Fibroblast of skin of left biceps (primary cell): ENCODE measurements at regions not wholly inside any gene's neighbourhood (a gene's known extent, or its start where the extent isn't known, plus 50 kb on each side); places are given as distances from the start of the nearest gene placed in this dataset.
A peak's percentile ranks its signal among the peaks of the same experiment; 100 is the strongest.

ENCODE experiments used
- DNase-seq, 2 experiments: peaks; one replicate each; pipeline ENCODE4 v3.0.0-alpha.2; 2013; ENCODE audit warnings: low read depth in 2 of 2

DNA sequence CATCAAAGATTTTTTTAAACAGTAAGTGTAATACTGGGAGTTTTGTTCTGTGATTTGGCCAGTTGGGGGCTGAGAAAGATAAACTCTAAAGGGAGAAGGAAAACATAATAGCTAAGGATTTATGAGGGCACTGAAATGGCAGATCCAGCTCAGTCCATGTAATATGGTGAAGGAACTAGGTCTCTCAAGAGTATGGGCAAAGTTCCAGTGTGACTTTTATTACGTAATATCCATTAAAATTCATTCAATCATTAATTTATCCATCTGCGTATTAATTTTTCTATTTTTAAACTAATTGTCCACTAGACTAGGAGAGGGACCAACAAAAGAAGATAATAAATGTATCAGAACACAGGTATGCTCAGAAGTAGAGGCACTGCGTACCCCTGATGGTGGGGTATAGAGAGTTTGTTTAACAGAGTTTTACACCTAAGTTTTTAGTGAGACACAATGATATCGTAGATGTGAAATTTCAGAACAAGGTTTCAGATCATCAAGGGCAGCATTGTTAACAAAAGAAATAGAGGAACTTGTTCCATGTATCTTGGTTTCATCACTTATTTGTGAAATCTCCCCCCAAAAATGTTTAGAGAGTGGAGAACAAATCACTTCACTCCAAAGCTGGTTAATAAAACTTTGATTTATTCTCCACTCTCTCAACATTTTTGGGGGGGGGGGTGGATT is 351.1 kb downstream of the GRXCR1 start:
- DNase-seq = no peak

GRCh38 chr4:43244688-43245382 is 352.3 kb downstream of the GRXCR1 start:
- DNase-seq = no peak

DNA sequence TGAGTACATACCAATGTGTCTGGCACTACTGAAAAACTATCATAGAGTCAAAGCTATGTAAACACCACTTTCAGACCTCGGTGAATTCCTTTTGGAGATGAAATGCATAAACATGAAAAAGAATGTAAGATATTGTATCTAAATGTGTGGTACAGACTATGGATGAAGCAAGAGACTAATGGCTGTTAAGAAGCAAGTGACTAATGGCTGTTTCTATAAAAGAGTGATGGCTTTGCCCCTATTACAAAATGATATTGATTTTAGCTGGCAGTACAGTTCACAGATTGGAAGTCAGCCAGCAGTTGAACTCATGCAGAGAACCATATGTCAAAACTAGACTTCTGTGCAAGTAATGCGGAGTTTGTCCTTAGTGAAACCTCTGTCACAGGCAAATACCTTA is 359.3 kb downstream of the GRXCR1 start:
- DNase-seq = peak in 1 of 2 experiments; percentile 13

GRCh38 chr4:43253541-43253940 is 361.0 kb downstream of the GRXCR1 start:
- DNase-seq = no peak

- no peak for DNase-seq
Observed at GRCh38 chr4:43264730-43265129, 372.2 kb downstream of the GRXCR1 start.

- no peak for DNase-seq
Observed at GRCh38 chr4:43271946-43272345, 379.4 kb downstream of the GRXCR1 start.

GRCh38 chr4:43274376-43274775 is 381.9 kb downstream of the GRXCR1 start:
- no peak for DNase-seq

GRCh38 chr4:43275779-43276178 is 383.3 kb downstream of the GRXCR1 start:
- DNase-seq = no peak

DNA sequence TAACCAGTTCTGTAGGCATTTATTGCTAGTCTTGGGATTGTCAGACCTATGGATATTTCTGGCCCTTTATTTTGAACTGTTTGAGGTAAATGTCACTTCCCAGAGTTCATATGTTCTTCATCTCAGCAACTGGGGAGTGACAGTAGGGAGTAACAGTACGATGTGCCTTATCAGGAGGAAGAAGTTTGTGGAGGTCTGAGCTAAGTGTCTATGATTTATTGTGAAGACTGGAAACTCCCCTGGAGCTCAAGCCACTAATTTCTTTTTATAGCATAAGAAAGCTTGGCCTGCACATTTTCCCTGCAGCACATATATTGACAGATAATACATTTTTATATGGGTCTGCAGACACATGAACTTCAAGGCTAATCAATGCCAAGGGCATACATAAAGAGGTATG is 383.8 kb downstream of the GRXCR1 start:
- DNase-seq = no peak

DNA sequence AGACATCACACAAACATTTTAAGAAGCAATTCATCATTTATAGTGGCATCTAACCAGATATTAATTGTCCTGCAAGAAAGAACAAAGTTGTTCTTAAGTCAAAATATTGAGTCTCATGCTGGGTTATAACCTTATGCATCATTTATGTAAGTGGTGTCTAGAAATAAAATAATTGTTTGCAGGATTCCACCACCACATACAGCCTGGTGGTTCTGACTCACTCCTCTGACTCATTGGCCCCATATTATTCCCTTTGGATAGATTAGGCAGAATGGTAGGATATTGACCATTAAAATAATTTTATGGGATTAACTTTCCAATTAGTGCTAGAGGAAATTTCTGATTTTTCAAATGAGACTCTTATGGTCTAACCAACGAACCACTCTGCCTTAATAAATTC is 384.5 kb downstream of the GRXCR1 start:
- peak; percentile 13 to 20 for DNase-seq

DNA sequence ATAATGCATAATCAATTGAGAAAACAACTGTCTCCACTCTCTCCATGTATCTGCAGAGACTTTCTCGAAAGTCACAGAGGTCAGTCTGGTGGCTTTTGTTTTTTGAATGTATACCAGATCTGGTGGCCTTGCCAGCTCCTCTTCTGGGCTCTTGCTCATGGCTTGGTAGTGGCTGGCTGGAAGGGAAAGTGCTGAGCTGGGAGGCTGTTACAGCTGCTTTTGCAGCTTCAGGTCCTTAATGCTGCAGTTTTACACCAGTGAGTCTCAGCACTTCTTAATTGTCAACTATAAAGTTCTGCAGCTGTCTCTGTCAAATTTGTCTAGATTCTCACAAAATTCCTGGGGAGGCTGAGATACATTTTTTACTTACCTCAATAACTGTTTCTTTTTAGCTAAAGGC is 390.0 kb downstream of the GRXCR1 start:
- DNase-seq = no peak

DNA sequence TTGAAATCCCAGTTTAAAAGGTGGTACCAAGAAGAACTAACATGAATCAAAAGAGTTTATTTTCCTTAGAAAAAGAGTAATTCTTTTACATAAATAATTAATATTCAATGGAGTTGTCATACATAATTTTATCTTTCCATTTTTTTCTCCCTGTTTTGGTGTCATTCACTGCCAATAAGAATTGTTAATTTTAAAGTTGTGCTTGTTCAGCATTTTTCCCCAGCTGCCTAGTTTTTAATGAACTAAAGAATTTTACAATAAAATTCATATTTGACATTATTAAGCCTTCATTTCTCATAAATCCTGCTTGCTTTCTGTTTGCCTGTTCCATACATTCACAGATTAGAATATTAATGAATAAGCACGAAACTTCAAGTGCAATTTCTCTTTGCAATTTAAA is 393.6 kb downstream of the GRXCR1 start:
- no peak for DNase-seq

GRCh38 chr4:43296946-43297528 is 404.5 kb downstream of the GRXCR1 start:
- DNase-seq = no peak

- DNase-seq = no peak
Observed at GRCh38 chr4:43316813-43317212, 424.3 kb downstream of the GRXCR1 start.

GRCh38 chr4:43325220-43325967 is 432.9 kb downstream of the GRXCR1 start:
- no peak for DNase-seq

DNA sequence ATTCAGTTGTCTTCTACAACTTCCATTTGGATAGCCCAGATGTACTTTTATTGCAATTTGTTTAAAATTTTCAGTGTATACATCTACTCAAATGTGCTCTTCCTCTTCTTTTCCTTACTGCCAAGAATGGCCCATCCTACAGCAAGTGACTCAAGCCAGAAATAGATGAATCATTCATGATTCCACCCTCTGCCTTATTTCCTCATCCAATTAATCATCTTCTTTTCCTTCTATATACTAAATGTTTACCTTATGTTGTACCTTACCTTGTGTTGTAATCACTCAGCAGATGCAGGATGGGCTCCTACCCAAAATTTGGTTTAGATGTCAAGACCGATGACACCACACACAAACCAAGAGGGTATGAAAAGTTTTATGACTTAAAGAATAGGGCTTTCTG is 437.8 kb downstream of the GRXCR1 start:
- peak; percentile 38 to 51 for DNase-seq

DNA sequence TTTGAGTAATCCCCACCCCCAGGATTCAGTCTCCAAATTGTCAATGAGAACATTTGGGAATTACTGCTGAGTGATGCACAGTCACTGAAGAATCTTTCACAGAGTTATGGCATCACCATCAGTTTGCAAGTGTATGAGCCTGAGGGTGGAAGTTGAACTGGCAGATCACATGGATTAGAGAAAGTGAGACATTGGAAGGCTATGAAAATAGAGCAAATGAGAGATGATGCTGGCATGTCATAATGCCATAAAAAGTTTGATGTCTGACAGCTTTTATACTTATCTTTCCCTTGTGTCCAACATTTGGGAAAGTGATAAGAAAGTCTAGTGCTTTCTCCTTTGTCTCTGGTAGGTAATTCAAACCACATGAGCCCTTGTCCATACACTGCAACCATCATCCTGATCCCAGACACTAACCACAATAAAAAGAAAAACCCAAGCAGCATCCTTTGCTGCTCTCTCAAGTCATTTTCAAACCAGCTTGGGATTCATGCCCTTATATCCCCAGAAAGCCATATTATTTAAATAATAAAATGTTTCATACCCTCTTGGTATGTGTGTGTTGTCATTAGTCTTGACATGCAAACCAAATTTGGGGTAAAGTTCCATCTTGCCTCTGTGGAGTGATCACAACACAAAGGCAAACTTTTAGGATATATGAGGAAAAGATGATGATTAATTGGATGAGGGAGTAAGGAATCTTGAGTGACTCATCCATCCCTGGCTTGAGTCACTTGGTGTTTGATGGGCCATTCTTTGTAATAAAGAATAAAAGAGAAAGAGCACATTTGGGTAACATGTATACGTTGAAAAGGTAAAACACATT is 438.9 kb downstream of the GRXCR1 start:
- DNase-seq = peak; percentile 62 to 67

GRCh38 chr4:43332052-43332425 is 439.5 kb downstream of the GRXCR1 start:
- no peak for DNase-seq

DNA sequence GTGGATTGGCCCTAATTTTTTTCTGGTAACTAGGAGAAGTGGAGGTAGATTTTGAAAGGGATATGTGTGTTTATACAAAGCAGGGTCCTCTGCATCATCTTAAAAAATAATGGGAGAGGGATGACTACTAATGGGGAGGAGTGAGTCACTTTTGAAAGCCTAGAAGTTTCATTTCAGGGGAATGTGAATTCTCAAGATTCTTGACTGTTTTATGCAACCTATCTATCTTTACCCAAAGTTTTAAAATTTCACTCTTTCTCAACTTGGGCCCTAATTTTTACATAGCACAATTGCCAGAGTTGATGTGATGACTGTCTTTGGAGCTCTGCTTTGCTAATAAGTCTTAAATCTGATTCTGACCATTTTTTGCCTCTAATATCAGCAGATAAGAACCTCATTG is 445.2 kb downstream of the GRXCR1 start:
- DNase-seq = peak in 1 of 2 experiments; percentile 23

DNA sequence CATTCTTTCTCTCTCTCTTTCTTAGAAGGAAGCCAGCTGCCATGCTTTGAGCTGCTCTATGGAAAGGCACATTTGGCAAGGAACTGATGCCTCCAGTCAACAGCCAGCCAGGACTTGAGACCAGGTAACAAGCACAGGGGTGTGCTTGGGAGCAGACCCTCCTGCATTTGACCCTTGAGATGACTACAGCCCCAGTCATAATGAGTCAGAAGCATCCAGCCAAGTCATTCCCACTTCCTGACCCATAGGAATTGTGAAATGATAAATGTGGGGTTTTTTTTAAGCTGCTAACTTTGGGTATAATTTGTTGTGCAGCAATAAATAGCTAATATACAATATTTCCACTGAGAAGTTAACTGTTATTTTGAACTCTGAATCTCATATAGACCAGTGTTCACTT is 446.9 kb downstream of the GRXCR1 start:
- peak in 1 of 2 experiments; percentile 13 for DNase-seq

- DNase-seq = no peak
Observed at GRCh38 chr4:43341741-43342140, 449.2 kb downstream of the GRXCR1 start.

- DNase-seq = no peak
Observed at GRCh38 chr4:43343298-43343697, 450.8 kb downstream of the GRXCR1 start.
